PC-3 (cell line): ENCODE measurements at regions not wholly inside any gene's neighbourhood (a gene's known extent, or its start where the extent isn't known, plus 50 kb on each side); places are given as distances from the start of the nearest gene placed in this dataset.
A peak's percentile ranks its signal among the peaks of the same experiment; 100 is the strongest.

Experiments
- ATAC-seq: fragments of 200-7000 bp; cut with Tn5 transposase; 2 replicates; pipeline ENCODE4 v1.9.1; 2020; ENCODE audit warnings: mild to moderate bottlenecking, moderate library complexity
- BruUV-seq: library from RNA; stranded (reverse); fragments of 400-500 nt; replicated peaks from 2 replicates; lab custom pipeline; 2021; lab: Mats Ljungman, UMichigan
- CTCF ChIA-PET: fragments of 300-600 bp; sonication (Branson Sonifier 250); formaldehyde crosslinking; loops from one replicate; lab custom pipeline; 2022; ENCODE audit warnings: antibody characterized with exemption; lab: Charles Lee
- POLR2A ChIA-PET: fragments of 300-600 bp; sonication (Branson Sonifier 250); formaldehyde crosslinking; loops from one replicate; lab custom pipeline; 2022; ENCODE audit warnings: antibody characterized with exemption; ENCODE audit not compliant: unreplicated experiment; lab: Charles Lee
- DNase-seq: peaks from one replicate; pipeline ENCODE4 v3.0.0-alpha.2; 2015
- H2AFZ ChIP-seq: fragments of 300-600 bp; sonication (generic); 2 replicates; pipeline ENCODE4 v1.6.0; 2016; ENCODE audit warnings: antibody characterized with exemption, low read length
- H3F3A ChIP-seq: fragments of 300-600 bp; sonication (generic); one replicate; pipeline ENCODE4 v1.6.0; 2017; ENCODE audit warnings: antibody characterized with exemption, low read length, control low read depth, mild to moderate bottlenecking; ENCODE audit not compliant: unreplicated experiment
- H3K27ac ChIP-seq: fragments of 300-600 bp; sonication (generic); 2 replicates; pipeline ENCODE4 v1.5.1; 2016; ENCODE audit warnings: mild to moderate bottlenecking, low read length
- H3K27me3 ChIP-seq: fragments of 300-600 bp; sonication (generic); 2 replicates; pipeline ENCODE4 v1.6.1; 2016; ENCODE audit warnings: low read length, mixed read lengths
- H3K36me3 ChIP-seq: fragments of 300-600 bp; sonication (generic); 2 replicates; pipeline ENCODE4 v1.6.1; 2016; ENCODE audit warnings: low read depth, mixed run types, low read length, mixed read lengths
- H3K4me1 ChIP-seq: fragments of 300-600 bp; sonication (generic); 2 replicates; pipeline ENCODE4 v1.5.1; 2016; ENCODE audit warnings: low read length; ENCODE audit not compliant: insufficient read depth
- H3K4me2 ChIP-seq: fragments of 300-600 bp; sonication (generic); 2 replicates; pipeline ENCODE4 v1.6.0; 2016; ENCODE audit warnings: low read length
- H3K4me3 ChIP-seq: fragments of 300-600 bp; sonication (generic); 2 replicates; pipeline ENCODE4 v1.5.1; 2016; ENCODE audit warnings: mild to moderate bottlenecking, low read length, mixed read lengths
- H3K79me2 ChIP-seq: fragments of 300-600 bp; sonication (generic); 2 replicates; pipeline ENCODE4 v1.6.1; 2017; ENCODE audit warnings: low read length, mixed read lengths
- H3K9ac ChIP-seq: fragments of 300-600 bp; sonication (generic); 2 replicates; pipeline ENCODE4 v1.6.0; 2016; ENCODE audit warnings: mild to moderate bottlenecking, low read length
- H3K9me2 ChIP-seq: fragments of 300-600 bp; sonication (generic); replicated peaks from 2 replicates; pipeline ENCODE4 v1.6.1; 2016; ENCODE audit warnings: mixed run types, low read length, mixed read lengths
- H3K9me3 ChIP-seq: fragments of 300-600 bp; sonication (generic); 2 replicates; pipeline ENCODE4 v1.6.1; 2016; ENCODE audit warnings: low read length, mixed read lengths
- H4K20me1 ChIP-seq: fragments of 300-600 bp; sonication (generic); 2 replicates; pipeline ENCODE4 v1.6.1; 2016; ENCODE audit warnings: low read length, mixed read lengths
- EZH2 ChIP-seq: fragments of 300-600 bp; sonication (generic); IDR thresholded peaks from one replicate; pipeline ENCODE4 v1.6.1; 2017; ENCODE audit warnings: antibody characterized with exemption, mild to moderate bottlenecking, low read length; ENCODE audit not compliant: unreplicated experiment
- EZH2phosphoT487 ChIP-seq: fragments of 300-600 bp; sonication (generic); IDR thresholded peaks from 2 replicates; pipeline ENCODE4 v1.6.1; 2018; ENCODE audit warnings: mild to moderate bottlenecking, antibody characterized with exemption, low read length, borderline replicate concordance
- intact Hi-C: fragments of 100-400 bp; cut with micrococcal nuclease; formaldehyde crosslinking; loops from 2 replicates; pipeline ENCODE4 v1.9.0; 2023
- TF ChIP-seq, protein P1 (sequence below): fragments of 300-600 bp; sonication (generic); conservative IDR thresholded peaks from 2 replicates; pipeline ENCODE4 v1.5.1; 2017; ENCODE audit warnings: antibody characterized with exemption, low read depth, mild to moderate bottlenecking, low read length

DNA sequence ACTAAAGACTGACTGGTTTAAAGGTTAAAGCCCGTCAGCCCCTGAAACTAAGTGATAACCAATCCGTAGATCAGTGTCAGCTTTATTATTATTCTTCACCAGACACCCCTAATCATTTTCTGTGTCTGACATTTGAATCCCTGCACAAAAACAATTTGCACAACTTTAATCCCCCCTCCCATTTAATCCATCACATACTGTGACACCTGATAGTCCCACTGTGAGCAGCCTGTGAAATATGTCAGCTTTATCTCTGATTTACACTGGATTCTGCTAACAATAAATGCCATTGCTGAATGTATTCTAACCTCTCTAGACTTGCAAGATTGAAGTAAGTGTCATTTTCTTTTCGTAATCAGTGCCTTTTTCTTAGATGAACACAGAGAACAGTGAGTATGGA, 2089.0 kb upstream of the RAG2 start:
- H3K9me2 ChIP-seq, result no peaks in the 10 kb centered on the region
- POLR2A ChIA-PET, result no interaction called here
- H3K4me3 ChIP-seq, result no peak overlapping the region
- no TSS peak for BruUV-seq
- H3K4me1 ChIP-seq, result no peaks in the 10 kb centered on the region
- H4K20me1 ChIP-seq, result no peaks in the 10 kb centered on the region
- no peak overlapping the region for H3K27ac ChIP-seq
- DNase-seq, result no peak
- ATAC-seq, result no peak
- CTCF ChIA-PET, result no interaction called here
- H2AFZ ChIP-seq, result no peak overlapping the region
- H3K4me2 ChIP-seq, result no peak overlapping the region
- no peak overlapping the region for H3K9ac ChIP-seq
- TF ChIP-seq EZH2phosphoT487, result no peak
- TF ChIP-seq, protein P1, sequence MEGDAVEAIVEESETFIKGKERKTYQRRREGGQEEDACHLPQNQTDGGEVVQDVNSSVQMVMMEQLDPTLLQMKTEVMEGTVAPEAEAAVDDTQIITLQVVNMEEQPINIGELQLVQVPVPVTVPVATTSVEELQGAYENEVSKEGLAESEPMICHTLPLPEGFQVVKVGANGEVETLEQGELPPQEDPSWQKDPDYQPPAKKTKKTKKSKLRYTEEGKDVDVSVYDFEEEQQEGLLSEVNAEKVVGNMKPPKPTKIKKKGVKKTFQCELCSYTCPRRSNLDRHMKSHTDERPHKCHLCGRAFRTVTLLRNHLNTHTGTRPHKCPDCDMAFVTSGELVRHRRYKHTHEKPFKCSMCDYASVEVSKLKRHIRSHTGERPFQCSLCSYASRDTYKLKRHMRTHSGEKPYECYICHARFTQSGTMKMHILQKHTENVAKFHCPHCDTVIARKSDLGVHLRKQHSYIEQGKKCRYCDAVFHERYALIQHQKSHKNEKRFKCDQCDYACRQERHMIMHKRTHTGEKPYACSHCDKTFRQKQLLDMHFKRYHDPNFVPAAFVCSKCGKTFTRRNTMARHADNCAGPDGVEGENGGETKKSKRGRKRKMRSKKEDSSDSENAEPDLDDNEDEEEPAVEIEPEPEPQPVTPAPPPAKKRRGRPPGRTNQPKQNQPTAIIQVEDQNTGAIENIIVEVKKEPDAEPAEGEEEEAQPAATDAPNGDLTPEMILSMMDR, result no peak
- TF ChIP-seq EZH2, result no peak
- no peaks in the 10 kb centered on the region for H3K36me3 ChIP-seq
- intact Hi-C loops, result no loop called here
- no peaks in the 10 kb centered on the region for H3F3A ChIP-seq
- H3K27me3 ChIP-seq, result no peaks in the 10 kb centered on the region
- no peaks in the 10 kb centered on the region for H3K9me3 ChIP-seq
- no peaks in the 10 kb centered on the region for H3K79me2 ChIP-seq

DNA sequence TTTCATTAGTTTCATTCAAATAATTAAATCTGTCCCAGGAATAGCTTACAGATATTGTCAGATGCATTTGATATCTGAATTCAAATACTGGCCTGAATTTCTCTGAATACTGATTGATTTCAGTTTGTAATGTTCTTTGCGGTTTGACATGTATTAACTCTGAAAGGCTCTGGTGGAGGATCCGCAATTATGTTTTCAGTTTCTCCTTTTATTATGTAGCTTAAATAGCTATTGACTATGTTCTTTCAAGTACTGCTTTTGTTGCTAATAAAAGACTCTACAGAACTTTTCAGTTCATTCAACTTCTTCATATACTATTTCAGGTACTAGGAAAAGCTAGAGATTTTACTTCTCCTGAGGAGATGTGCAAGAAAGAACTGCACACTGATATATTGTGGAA, 2085.4 kb upstream of the RAG2 start:
- no peaks in the 10 kb centered on the region for H4K20me1 ChIP-seq
- no peak overlapping the region for H3K4me3 ChIP-seq
- DNase-seq, result no peak
- H3F3A ChIP-seq, result no peaks in the 10 kb centered on the region
- intact Hi-C loops, result no loop called here
- no peak overlapping the region for H3K4me2 ChIP-seq
- H3K4me1 ChIP-seq, result peaks cover 11% of the 10 kb centered on the region; the same call in 1 of the 2 replicates
- no peaks in the 10 kb centered on the region for H3K27me3 ChIP-seq
- no peak overlapping the region for H3K27ac ChIP-seq
- H3K9me3 ChIP-seq, result no peaks in the 10 kb centered on the region
- ATAC-seq, result no peak
- H3K36me3 ChIP-seq, result no peaks in the 10 kb centered on the region
- no peaks in the 10 kb centered on the region for H3K9me2 ChIP-seq
- POLR2A ChIA-PET, result no interaction called here
- H3K9ac ChIP-seq, result no peak overlapping the region
- CTCF ChIA-PET, result no interaction called here
- no peak for TF ChIP-seq EZH2phosphoT487
- no peak for TF ChIP-seq EZH2
- TF ChIP-seq, protein P1, result no peak
- no TSS peak for BruUV-seq
- no peak overlapping the region for H2AFZ ChIP-seq
- no peaks in the 10 kb centered on the region for H3K79me2 ChIP-seq

DNA sequence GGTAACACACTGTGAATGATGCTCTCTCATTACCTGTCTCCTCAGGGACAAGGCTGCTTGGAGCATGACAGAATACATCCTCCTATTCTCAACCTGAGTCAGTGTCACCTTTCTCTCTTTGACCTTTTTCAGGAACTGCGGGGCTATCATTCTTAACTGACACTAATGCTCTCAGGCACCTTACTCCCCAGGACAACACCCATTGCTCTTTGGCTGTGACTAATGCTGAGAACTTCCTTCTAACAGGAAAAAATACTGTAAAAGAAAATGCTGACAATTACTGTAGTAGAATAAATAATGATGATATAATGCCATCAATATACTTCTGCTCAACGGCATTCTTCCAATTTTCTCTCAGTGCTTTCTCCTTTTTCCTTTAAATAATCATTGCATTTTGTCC, 2082.7 kb upstream of the RAG2 start:
- Histone ChIP-seq H3K36me3 (no peaks in the 10 kb centered on the region), H3K79me2 (no peaks in the 10 kb centered on the region), H3K27me3 (no peaks in the 10 kb centered on the region), H3K4me2 (peak overlapping the region; percentile 18; the same call in 1 of the 2 replicates), H3K27ac (no peak overlapping the region), H2AFZ (no peak overlapping the region), H3K4me3 (no peak overlapping the region), H3F3A (no peaks in the 10 kb centered on the region), H3K9me2 (no peaks in the 10 kb centered on the region), H3K9me3 (no peaks in the 10 kb centered on the region), H4K20me1 (no peaks in the 10 kb centered on the region), H3K4me1 (peaks cover 11% of the 10 kb centered on the region; the same call in 1 of the 2 replicates), H3K9ac (no peak overlapping the region)
- BruUV-seq, result no TSS peak
- intact Hi-C loops, result no loop called here
- CTCF ChIA-PET, result no interaction called here
- DNase-seq (peak; percentile 54), ATAC-seq (peak; percentile 76)
- TF ChIP-seq, protein P1, result no peak
- TF ChIP-seq EZH2phosphoT487 (no peak), EZH2 (no peak)
- POLR2A ChIA-PET, result no interaction called here
